ENCODE measurements at regions not wholly inside any gene's neighbourhood (a gene's known extent, or its start where the extent isn't known, plus 50 kb on each side); places are given as distances from the start of the nearest gene placed in this dataset.

DNA sequence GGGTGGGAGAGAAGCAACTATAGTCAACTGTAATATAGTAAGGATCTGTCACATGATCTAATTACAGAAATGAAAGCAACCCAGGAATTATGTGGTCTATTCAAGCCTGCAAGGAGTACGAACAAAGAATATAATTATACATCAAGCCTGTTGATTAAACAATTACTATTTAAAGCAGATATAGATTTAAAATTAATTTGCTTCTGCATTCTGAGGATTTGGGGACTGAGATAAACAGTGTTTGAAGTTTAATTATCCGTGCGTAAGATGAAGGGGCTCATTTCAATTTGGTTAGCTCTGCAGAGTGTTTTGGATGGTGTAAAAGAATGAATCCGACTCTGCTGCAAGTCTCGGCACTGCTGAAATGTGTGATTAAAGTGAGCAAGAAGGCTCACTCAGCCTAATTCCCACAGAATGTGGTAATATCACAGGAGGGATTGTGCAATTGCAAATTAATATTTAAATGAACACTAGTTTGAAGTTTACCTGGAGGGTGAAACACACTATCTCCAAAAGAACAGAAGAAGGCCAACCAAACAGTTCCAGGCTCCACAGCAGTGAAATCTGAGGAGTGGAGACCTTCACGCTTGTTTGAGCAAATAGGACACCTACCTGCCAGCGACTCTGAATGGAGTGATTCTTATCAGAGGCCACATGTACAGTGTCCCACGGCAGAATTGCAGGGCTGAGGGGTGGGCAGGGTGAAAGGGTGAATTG lies 420.6 kb upstream of the SLC30A5 start:
- ATAC-seq = no peak
- TF ChIP-seq BACH2 (CRISPR knock-in tag; IDR thresholded peaks at IDR 0.05; ENCODE audit: borderline replicate concordance) (no peak), ZC3H10 (CRISPR knock-in tag; IDR thresholded peaks at IDR 0.05) (no peak), CSDC2 (CRISPR knock-in tag; IDR thresholded peaks at IDR 0.05) (no peak), ZNF70 (CRISPR knock-in tag; IDR thresholded peaks at IDR 0.05) (no peak), ARNTL (CRISPR knock-in tag; IDR thresholded peaks at IDR 0.05; ENCODE audit: borderline replicate concordance, low read depth) (no peak), RARB (CRISPR knock-in tag; IDR thresholded peaks at IDR 0.05) (no peak), ESRRG (CRISPR knock-in tag; IDR thresholded peaks at IDR 0.05) (no peak), ZFP3 (CRISPR knock-in tag; IDR thresholded peaks at IDR 0.05) (no peak), TCF4 (CRISPR knock-in tag; IDR thresholded peaks at IDR 0.05; ENCODE audit: borderline replicate concordance) (no peak), OSR1 (CRISPR knock-in tag; IDR thresholded peaks at IDR 0.05) (no peak), TSHZ2 (CRISPR knock-in tag; IDR thresholded peaks at IDR 0.05) (no peak), SNAI2 (CRISPR knock-in tag; IDR thresholded peaks at IDR 0.05) (no peak), ZFP30 (CRISPR knock-in tag; IDR thresholded peaks at IDR 0.05) (no peak)
- TF ChIP-seq, protein P1, sequence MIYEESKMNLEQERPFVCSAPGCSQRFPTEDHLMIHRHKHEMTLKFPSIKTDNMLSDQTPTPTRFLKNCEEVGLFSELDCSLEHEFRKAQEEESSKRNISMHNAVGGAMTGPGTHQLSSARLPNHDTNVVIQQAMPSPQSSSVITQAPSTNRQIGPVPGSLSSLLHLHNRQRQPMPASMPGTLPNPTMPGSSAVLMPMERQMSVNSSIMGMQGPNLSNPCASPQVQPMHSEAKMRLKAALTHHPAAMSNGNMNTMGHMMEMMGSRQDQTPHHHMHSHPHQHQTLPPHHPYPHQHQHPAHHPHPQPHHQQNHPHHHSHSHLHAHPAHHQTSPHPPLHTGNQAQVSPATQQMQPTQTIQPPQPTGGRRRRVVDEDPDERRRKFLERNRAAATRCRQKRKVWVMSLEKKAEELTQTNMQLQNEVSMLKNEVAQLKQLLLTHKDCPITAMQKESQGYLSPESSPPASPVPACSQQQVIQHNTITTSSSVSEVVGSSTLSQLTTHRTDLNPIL (CRISPR knock-in tag; IDR thresholded peaks at IDR 0.05; ENCODE audit: low read depth) = no peak

DNA sequence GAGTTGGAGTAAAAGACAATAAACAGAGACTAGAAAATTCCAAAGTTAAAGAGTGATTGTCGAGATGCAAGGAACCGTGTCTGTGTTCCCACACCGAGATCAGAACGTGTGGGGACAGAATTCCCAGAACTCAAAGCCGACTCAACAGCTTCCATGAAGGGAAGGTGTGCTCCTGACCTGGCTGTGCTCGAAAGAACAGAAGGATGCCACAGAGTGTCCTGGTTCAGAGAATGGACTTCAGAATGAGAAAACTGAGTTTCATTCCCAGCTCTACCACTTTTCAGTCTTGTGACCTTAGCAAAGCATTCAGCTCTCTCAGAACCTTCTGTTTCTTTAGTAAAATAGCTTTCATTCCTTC lies 420.0 kb upstream of the SLC30A5 start:
- ATAC-seq = no peak
- TF ChIP-seq ZNF565 (CRISPR knock-in tag; conservative IDR thresholded peaks at IDR 0.05; ENCODE audit: low read depth) = no peak
- TF ChIP-seq BACH2 (CRISPR knock-in tag; IDR thresholded peaks at IDR 0.05; ENCODE audit: borderline replicate concordance) = no peak
- TF ChIP-seq POU6F1 (CRISPR knock-in tag; IDR thresholded peaks at IDR 0.05; ENCODE audit: borderline replicate concordance, low read depth) = no peak

DNA sequence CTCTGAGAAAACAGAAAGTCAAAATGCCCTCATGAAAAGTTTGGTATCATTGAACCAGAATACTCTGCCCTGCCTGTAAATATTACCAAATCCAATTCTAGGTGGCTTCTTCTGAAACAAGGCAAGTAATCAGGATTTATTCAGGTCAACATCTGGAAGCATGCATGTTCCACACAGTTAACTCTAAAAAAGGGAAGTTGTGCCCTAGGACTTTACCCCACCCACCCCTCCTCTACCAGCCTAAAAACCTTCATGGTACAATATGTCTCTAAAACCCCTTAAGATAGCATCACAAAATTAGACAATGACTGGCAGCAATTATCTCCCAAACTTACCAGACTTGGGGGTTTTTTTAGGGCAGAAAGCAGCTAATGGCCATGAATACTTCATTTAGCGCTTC lies 414.8 kb upstream of the SLC30A5 start:
- ATAC-seq = no peak

More for the DNA sequence above, 414.8 kb upstream of the SLC30A5 start:
- TF ChIP-seq TCF4 (CRISPR knock-in tag; IDR thresholded peaks at IDR 0.05; ENCODE audit: borderline replicate concordance) = no peak
- TF ChIP-seq TSHZ2 (CRISPR knock-in tag; IDR thresholded peaks at IDR 0.05) = no peak
- TF ChIP-seq ISL1 (CRISPR knock-in tag; IDR thresholded peaks at IDR 0.05) = no peak
- TF ChIP-seq, protein P2, sequence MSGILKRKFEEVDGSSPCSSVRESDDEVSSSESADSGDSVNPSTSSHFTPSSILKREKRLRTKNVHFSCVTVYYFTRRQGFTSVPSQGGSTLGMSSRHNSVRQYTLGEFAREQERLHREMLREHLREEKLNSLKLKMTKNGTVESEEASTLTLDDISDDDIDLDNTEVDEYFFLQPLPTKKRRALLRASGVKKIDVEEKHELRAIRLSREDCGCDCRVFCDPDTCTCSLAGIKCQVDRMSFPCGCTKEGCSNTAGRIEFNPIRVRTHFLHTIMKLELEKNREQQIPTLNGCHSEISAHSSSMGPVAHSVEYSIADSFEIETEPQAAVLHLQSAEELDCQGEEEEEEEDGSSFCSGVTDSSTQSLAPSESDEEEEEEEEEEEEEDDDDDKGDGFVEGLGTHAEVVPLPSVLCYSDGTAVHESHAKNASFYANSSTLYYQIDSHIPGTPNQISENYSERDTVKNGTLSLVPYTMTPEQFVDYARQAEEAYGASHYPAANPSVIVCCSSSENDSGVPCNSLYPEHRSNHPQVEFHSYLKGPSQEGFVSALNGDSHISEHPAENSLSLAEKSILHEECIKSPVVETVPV (CRISPR knock-in tag; IDR thresholded peaks at IDR 0.05) = no peak
- no peak for TF ChIP-seq ZNF565 (CRISPR knock-in tag; conservative IDR thresholded peaks at IDR 0.05; ENCODE audit: low read depth)
- TF ChIP-seq ZNF8 (CRISPR knock-in tag; IDR thresholded peaks at IDR 0.05) = no peak
- no peak for TF ChIP-seq ARNTL (CRISPR knock-in tag; IDR thresholded peaks at IDR 0.05; ENCODE audit: borderline replicate concordance, low read depth)
- no peak for TF ChIP-seq SNAI2 (CRISPR knock-in tag; IDR thresholded peaks at IDR 0.05)
- no peak for TF ChIP-seq OSR1 (CRISPR knock-in tag; IDR thresholded peaks at IDR 0.05)
- TF ChIP-seq ZFP30 (CRISPR knock-in tag; IDR thresholded peaks at IDR 0.05) = no peak
- no peak for TF ChIP-seq ESRRG (CRISPR knock-in tag; IDR thresholded peaks at IDR 0.05)
- TF ChIP-seq BACH2 (CRISPR knock-in tag; IDR thresholded peaks at IDR 0.05; ENCODE audit: borderline replicate concordance) = no peak
- TF ChIP-seq CSDC2 (CRISPR knock-in tag; IDR thresholded peaks at IDR 0.05) = no peak
- TF ChIP-seq, protein P1 (CRISPR knock-in tag; IDR thresholded peaks at IDR 0.05; ENCODE audit: low read depth) = no peak
- no peak for TF ChIP-seq PATZ1 (CRISPR knock-in tag; IDR thresholded peaks at IDR 0.05; ENCODE audit: borderline replicate concordance)
- no peak for TF ChIP-seq PPARA (CRISPR knock-in tag; IDR thresholded peaks at IDR 0.05; ENCODE audit: borderline replicate concordance)
- TF ChIP-seq ZFP3 (CRISPR knock-in tag; IDR thresholded peaks at IDR 0.05) = no peak
- TF ChIP-seq ZC3H10 (CRISPR knock-in tag; IDR thresholded peaks at IDR 0.05) = no peak

Measured in SK-N-SH treated with all-trans-retinoic acid at 6 μM for 48 hours (cell line).